GM12892 (cell line): ENCODE measurements at regions not wholly inside any gene's neighbourhood (a gene's known extent, or its start where the extent isn't known, plus 50 kb on each side); places are given as distances from the start of the nearest gene placed in this dataset.

ENCODE experiments used
- DNase-seq: peaks from one replicate; pipeline ENCODE4 v3.0.0; 2011; ENCODE audit not compliant: insufficient read length
- FAIRE-seq: peaks from 2 replicates; lab custom pipeline; 2011; peaks lifted over from hg19 to GRCh38; lab: Jason Lieb, UNC
- POLR2A ChIP-seq: IDR thresholded peaks from 2 replicates; pipeline ENCODE4 v1.6.1; 2011; ENCODE audit warnings: low read depth, low read length, control low read depth
- POLR2AphosphoS5 ChIP-seq: IDR thresholded peaks from 2 replicates; pipeline ENCODE4 v1.6.1; 2011; ENCODE audit warnings: low read depth, low read length, control low read depth
- TAF1 ChIP-seq: IDR thresholded peaks from 2 replicates; pipeline ENCODE4 v1.6.1; 2011; ENCODE audit warnings: low read depth, mild to moderate bottlenecking, control low read depth, low read length, borderline replicate concordance

- FAIRE-seq, result no peak
- no peak for DNase-seq
Measured at GRCh38 chr17:56699186-56699894, 105.8 kb downstream of the NOG start.

DNA sequence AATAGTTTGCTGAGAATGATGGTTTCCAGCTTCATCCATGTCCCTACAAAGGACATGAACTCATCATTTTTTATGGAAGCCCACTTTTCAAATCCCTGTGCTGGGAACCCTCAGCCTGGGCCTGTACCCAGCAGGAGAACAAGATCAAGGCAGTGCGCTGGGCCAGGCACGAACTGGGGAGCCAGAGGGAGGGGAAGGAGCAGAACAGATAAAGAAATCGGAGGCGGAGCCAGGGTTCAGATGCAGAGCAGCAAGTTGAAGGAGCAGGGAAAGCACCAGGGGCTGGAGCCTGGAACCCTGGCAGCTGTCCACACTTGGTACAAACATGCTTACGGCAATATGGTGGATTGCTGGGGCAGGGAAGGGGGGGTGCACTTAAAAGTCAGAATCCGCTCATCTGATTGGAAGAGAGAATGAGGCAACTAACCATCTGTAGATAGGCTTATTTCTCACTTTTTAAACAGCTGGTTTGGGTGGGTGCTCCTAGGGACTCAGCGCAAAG, 107.5 kb downstream of the NOG start:
- FAIRE-seq (no peak), DNase-seq (no peak)
- TF ChIP-seq POLR2A (no peak), POLR2AphosphoS5 (no peak), TAF1 (no peak)

More at GRCh38 chr17:56699186-56699894, 105.8 kb downstream of the NOG start:
- TF ChIP-seq POLR2A, result no peak
- TF ChIP-seq POLR2AphosphoS5, result no peak
- TF ChIP-seq TAF1, result no peak

DNA sequence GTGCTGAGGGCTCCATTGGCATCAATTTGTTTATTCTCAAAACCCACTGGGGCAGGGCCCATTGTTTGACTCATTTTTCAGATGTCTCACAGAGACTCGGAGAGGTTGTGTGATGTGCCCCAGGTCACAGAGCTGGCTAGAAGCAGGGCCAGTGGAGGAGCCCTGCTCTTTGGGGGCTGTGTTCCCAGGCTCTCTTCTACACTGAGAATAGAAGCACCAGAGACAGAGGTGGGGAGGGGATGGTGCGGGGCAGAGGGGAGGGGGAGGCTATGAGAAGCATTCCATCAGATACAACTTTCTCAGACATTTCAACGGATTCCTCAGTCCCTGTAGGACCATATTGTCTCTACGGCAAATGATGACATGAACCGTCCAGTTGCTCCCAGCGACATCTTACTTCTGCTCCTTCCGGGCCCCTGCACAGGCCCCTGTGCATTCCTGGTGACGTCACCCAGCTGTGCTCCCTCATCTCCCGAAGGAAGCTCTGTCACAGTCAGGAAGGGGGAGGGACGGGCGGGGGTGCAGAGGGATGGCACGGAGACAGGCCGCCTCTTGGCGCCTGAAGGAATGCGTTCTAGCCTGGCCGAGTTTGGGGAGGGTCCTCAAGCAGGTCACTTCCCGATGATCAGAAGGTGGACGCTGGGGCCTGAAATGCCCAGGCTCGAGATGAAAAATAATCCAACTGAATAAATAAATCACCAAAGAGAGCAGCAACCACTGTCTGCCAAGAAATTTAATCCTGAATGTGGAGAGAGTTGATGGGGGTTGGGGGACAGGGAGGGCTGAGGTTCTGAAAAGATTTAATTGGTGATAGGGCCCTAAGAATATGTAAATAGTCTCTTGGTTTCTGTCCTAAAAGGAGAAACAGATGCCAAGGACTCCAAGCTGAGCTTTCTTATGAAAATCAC, 114.1 kb downstream of the NOG start:
- FAIRE-seq (no peak), DNase-seq (no peak)
- TF ChIP-seq POLR2AphosphoS5, result no peak
- no peak for TF ChIP-seq TAF1
- TF ChIP-seq POLR2A, result no peak

GRCh38 chr17:56708220-56708558, 114.7 kb downstream of the NOG start:
- no peak for FAIRE-seq
- no peak for DNase-seq
- TF ChIP-seq POLR2A (no peak), TAF1 (no peak), POLR2AphosphoS5 (no peak)

DNA sequence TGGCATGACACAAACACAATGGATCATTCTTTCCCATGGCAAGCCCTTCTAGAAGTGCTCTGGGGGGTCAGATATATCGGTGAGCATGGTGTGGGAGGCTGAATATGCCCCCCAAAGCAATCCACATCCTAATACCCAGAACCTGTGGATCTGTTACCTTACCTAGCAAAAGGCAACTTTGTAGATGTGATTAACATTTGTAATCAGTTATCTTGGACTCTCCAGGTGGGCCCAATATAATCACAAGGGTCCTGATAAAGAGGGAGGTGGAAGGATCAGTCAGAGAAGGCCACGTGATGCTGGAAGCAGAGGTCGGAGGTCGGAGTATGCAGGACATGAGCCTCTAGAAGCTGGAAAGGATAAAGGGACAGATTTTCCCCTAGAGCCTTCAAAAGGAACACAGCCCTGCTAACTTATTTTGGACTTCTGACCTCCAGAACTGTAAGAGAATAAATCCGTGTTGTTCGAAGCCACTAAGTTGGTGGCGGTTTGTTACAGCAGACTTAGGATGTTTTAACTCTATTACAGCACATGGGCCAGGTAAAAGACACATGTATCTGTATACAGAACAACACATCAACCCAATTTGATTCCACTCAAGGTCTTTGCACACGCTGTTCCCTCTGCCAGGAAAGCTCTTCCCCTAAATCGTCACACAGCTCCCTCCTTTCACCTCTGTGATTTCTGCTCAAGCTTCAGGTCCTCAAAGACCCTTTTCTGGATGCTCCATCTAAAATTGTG, 115.3 kb downstream of the NOG start:
- no peak for TF ChIP-seq POLR2A
- no peak for TF ChIP-seq POLR2AphosphoS5
- no peak for TF ChIP-seq TAF1
- FAIRE-seq, result no peak
- DNase-seq, result no peak

GRCh38 chr17:56710986-56711385, 117.5 kb downstream of the NOG start:
- FAIRE-seq (no peak), DNase-seq (no peak)
- TF ChIP-seq POLR2A, result no peak
- TF ChIP-seq POLR2AphosphoS5, result no peak
- TF ChIP-seq TAF1, result no peak

DNA sequence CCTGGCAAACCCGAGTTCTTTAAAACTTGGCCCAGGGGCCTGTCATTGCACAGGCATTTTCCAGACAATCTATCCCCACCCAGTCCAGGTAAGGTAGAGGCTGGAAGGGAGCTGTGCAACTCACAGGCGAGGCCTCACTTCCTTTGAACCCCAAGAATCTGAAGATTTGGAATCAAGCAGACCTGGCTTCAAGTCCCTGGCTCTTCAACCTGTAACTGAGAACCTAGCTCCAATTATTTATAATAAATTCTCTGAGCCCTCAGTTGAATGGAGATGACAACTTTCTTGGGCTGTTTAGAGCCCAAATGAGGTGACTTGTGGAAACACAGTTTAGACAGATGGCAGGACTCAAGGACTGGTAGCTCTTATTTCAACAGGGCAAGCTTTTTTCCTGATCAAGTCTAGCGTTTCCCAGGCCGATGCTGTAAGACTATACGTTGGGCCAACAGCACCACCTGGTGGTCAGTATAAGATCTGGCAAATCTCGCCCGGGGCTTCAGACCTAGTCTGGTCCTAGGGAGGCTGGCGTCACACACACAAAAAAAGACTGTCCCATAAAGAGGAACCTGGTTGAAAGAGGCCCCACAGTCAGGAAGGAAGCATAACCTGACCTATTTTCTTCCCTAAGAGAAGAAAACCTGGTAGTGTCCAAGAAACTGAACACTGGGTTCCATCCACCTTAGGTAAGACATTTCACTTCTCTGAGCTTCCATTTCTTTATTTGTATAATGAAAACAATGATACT, 117.9 kb downstream of the C17orf67 start:
- FAIRE-seq, result peak; percentile 88
- peak; percentile 53 for DNase-seq
- TF ChIP-seq TAF1, result no peak
- TF ChIP-seq POLR2A, result no peak
- no peak for TF ChIP-seq POLR2AphosphoS5

- DNase-seq (no peak), FAIRE-seq (no peak)
- TF ChIP-seq TAF1 (no peak), POLR2AphosphoS5 (no peak)
Measured at GRCh38 chr17:56717471-56717870, 116.2 kb downstream of the C17orf67 start.

DNA sequence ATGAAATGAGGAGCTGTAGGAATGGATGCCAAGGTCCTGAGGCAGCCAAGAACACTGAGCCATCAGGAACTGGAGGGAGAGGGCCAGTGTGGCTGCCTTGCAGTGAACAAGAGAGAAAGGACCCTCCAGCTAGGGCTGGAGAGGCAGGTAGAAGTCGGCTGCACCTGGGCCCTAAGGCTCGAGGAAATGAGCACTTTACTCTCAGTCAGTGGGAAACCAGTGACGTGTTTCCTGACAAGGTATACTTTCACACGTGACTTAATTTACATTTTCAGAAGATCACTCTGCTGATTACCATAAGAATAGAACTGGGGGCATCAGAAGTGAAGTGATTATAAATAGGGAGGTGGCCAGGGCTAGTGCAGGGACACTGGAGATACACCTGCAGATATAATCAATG, 115.2 kb downstream of the C17orf67 start:
- no peak for TF ChIP-seq TAF1
- TF ChIP-seq POLR2AphosphoS5, result no peak
- TF ChIP-seq POLR2A, result no peak
- no peak for DNase-seq

DNA sequence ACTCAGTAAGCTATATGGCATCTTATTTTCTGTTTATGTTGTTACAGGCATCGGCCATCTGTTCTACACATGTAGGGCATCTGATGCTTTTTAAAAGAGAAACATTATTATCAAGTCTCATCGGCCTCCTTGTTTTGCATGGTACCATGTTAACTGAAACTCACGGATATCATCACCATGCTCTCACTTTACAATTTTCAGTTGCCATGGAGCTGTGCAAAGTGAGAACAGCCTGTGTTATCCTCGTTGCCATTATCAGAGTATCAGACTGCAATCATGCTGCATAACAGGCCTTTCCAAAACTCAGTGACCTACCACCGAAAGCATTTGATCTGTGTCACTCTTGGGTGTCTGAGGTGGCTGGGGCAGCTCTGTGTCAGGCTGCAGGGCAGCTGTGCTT, 110.3 kb downstream of the C17orf67 start:
- no peak for DNase-seq
- TF ChIP-seq TAF1, result no peak
- TF ChIP-seq POLR2AphosphoS5, result no peak
- TF ChIP-seq POLR2A, result no peak
- FAIRE-seq, result no peak

More for the DNA sequence above, 115.2 kb downstream of the C17orf67 start:
- no peak for FAIRE-seq

- no peak for TF ChIP-seq TAF1
- no peak for TF ChIP-seq POLR2A
- TF ChIP-seq POLR2AphosphoS5, result no peak
- FAIRE-seq (no peak), DNase-seq (no peak)
Measured at GRCh38 chr17:56724664-56725063, 109.1 kb downstream of the C17orf67 start.
